HG02870 (cell line): ENCODE measurements at regions not wholly inside any gene's neighbourhood (a gene's known extent, or its start where the extent isn't known, plus 50 kb on each side); places are given as distances from the start of the nearest gene placed in this dataset.

Experiments
- ATAC-seq: cut with Tn5 transposase; IDR thresholded peaks from one replicate; pipeline ENCODE4 v1.9.1; 2021; ENCODE audit warnings: mild to moderate bottlenecking, moderate library complexity; ENCODE audit not compliant: unreplicated experiment

DNA sequence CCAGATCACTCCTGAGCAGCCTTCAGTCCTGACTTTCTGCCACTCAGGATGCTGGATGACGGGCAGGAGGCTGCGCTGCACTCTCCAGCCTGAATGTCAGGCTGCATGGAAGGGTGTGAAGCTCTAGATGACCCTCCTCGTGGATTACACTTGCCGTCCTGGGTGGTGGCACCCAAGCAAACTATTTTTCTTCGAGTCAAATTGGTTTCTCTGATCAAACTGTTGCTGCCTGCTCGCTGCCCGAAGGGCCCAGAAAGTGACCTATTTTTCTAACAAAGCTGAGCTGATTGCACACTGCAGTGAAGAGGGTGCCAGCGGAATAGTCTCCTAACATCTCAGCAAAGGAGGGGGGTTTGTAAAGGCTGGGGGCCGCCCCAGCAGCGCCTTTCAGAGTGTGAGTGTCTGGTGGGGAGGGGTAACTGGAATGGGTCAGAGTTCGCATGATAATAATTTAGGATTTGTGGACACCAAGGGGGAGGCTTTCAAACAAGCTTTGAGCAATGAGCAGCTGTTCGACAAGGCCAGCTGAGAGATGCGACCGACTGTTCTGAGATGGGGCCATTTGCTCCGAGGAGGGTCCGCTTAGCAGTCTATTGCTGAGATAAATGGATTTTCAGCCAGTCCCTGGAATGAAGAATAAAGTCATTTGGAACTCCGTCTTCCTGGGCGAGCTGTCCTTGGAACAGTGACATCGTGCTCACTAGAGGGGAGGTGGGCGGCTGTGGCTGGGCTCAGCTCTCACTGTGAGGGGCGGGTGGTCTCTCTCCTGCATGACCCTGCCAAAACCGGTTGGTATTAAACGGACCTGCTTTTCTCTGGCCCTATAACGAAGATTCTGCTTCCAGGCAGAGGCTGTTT lies 537.6 kb downstream of the BRD1 start:
- no peak for ATAC-seq

DNA sequence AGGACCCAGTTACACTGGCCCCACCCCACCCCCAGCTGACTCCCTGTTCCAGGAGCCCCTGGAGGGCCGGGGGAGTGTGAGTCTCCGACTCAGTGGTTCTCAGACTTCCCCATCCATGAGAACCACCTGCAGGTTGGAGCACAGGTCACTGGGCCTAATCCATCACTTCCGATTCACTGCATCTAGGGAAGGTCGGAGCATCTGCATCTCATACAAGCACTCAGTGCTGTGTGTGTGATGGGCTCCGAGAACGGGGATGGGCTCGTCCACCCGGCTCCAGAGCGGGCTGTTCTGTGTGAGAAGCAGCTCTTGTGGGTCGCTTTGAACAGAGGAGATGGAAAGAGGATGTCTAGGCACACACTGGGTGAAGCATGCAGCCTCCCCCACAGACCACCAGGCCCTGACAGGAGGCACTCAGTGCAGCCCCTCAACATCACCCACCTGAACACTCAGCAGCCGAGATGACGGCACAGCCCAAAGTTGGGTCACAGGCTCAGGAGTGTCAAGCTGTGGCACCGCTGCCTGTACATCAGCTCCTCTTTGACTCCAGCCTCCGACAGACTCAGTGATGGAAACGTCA lies 541.4 kb downstream of the BRD1 start:
- no peak for ATAC-seq

DNA sequence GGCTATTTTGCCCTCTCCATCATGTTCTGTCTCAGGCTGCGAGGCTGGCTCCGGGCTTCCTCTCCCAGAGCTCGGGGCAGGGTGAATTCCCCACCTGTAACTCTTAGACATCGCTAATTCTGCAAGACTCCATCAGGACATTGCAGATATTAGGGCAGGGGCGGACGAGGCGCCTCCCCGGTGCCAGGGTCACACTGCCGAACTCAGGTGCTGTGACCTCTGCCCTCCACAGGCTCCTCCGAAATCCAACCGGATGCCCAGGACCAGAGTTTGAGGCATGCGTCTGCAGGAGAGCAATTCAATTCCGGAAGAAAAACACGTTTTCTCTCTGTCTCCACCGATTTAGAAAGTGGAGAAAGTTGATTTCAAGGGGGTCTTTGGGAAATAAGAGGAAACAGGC lies 542.7 kb downstream of the BRD1 start:
- ATAC-seq, result no peak

DNA sequence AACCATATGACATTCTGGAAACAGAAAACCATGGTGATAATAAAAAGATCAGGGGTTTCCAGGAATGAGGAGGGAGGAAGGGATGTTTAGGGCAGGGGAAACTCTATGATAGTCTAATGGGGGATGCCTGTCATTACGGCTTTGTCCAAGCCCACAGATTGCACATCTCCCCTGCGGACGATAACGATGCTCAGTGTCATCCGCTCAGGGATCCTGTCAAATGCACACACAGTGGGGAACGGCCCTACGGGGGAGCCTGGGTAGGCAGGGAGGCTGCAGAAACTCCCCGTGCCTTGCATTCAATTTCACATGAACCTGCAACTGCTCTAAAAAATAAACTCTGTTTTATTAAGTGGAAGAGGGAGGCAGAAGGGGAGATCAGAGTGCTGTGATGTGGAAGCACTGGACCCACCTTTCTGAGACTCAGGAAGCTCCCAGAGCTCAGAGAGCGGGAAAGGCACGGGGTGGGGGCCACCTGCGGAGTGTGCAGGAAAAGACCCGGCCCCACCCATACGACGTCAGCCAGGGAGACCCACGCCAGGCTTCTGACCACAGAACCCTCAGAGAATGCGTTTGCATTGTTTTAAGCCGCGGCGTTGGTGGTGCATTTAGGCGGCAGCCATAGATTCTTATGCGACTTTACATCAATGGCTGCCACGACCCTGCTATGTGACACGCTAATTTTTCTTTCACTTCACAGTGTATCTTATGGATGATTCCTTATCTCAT lies 543.5 kb downstream of the BRD1 start:
- ATAC-seq, result no peak

DNA sequence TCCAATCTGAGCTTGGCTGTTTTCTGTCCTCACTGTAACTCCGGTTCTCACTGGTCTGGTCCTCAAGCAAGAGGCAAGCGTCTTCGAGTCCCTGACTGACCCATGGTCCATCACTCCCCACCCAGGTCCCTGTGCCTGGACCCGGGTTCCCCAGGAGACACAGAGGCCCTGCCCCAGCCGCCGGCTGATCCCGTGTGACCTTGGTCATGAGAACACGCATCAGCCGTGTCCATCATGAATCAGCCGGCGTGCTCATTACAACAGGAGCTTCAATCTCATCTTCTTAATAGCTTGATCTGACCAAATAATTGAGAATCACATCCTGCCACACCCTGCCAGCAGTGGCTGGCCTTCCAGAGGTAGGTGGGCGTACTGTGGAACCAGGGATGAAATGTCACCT lies 545.1 kb downstream of the BRD1 start:
- ATAC-seq, result no peak

DNA sequence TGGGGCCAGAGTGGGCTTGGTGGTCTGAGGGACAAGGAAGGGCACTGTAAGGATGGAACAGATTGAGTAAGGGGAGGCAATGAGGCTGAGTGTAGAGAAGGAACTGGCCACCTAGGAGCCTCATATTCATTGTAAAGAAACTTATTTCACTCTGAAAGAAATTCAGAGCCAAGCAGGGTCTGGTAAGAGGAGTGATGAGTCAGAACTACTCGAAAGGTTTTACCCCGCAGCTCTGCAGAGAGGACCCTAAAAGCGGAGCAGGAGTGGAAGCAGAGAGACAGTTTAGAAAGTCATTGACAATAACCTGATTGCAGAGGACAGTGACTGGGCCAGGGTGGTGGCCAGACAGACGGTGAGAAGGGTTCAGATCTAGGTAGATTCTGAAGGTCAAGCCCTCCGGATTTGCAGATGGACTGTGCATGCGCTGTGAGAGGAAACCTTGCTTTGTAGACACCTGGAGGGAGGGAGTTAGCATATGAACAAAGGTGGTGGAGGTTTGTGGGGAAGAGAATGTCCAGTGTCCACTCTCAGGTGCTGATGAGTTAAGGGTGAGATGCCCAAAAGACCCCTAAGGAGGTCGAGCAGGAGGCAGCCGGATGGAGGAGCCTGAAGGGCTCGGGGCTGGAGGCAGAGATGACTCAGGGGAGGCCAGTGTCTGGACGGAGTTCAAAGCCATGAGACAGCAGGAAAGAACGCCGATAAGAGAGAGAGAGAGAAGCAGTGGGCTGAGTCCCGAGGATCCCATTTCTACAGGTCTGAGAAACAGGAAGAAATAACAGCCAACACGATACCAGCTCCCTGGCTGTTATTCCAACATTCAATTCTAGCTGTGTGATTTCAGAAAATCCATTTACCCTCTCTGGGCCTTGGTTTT lies 546.0 kb downstream of the BRD1 start:
- ATAC-seq, result no peak

DNA sequence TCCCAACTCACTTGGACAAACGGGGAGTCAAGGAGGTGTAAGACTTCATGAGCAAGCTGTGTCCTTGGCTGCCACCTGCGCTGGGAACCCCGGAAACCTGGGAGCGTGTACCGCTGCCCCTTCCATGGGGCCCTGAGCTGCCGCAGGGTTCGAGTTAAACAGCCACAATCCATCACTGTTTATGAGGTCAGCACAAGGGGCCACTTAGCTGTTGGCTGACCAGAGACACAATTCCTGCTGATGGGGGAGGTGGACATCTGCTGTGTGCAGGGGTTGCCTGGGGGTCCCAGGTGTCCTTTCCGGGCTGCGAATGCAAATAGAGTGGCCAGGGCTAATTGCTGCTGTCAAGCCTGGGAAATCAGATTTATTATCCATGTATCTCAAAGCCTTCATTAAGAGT lies 549.3 kb downstream of the BRD1 start:
- ATAC-seq, result no peak

DNA sequence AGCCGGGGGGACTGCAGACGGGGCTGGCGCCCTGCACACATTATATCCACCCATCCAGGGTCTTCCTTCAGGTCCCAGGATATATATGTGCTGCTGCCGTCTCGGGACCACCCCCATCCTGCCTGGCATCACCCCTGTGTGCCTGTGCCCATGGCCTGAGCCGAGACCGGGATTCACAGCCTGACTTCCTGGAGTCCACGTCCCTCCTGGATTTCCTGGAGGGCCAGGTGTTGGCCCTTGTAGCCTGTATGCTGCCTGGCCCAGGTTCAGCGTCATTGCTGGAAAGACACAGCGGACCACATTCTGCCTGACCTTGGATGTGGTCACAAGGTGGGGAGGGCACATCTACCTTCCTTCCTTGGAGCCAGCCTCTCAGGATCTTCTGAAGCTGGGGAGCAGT lies 551.1 kb downstream of the BRD1 start:
- ATAC-seq, result no peak

DNA sequence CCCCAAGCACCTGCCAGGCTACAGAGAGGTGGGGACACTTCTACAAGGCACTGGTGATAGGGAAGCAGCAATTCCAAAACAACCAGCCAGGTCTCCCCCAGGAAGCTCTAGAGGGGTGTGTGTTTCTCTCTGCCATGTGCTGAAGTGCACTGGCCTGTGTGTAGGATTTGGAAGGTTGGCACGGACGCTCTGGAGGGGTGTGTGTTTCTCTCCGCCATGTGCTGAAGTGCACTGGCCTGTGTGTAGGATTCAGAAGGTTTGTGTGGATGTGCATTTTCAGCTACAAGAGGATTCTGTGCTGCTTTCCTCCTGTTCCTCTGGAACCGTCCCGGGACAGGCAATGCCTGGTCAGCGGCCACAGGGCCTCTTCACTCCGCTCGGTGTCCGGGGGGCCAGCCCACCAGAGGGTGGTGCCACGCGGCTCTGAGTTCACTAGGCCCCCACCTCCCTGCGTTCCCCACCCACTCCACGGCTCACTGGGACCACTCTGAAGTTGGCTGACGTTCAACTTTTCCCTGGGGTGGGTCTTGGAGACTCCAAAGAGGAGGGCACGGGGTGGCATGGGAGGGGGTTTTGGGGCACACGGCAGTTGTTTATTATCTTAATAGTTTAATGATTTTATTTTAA lies 552.8 kb downstream of the BRD1 start:
- ATAC-seq, result no peak

DNA sequence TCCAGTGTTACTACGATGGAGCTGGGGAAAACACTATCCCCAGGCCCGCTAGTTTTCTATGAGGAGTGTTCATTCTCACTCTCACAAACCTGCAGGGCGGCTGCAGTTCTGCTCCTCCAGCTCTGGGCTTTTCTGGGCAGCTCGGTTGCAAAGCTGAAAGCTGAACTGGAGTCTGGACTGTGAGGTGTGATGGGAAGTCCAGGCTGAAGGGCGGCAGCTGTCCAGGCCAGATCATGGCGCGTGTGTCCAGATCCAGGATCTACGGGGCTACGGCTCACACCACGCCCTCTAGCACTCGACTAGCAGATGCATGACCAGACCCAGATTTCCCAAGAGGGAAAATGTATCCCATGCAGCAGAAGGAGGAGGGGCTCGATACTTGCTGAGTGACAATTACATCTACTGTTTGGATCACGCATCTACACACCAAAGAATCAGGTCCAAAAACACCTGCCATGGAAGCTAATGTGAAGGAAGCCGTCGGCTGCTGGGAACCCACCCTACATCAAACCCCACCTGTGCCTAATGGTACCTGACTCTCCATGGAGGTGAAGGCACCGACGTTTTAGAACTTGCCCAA lies 555.0 kb downstream of the BRD1 start:
- ATAC-seq, result no peak

DNA sequence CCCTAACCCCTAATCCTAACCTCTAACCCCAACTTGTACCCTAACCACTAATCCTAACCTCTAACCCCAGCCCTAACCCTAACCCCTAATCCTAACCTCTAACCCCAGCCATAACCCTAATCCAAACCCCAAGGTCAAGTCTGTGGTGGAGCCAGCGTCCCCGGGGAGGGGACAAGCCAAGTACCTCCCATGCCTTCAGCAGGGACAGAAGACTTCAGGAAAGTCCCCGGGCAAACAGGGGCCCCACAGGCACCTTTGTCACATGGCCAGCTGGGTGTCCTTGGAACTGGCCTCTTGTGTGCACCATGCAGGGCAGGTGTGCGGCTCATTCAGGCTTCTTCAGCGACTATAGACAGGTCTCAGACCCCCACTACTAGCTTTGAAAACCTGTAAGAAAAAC lies 555.8 kb downstream of the BRD1 start:
- no peak for ATAC-seq

DNA sequence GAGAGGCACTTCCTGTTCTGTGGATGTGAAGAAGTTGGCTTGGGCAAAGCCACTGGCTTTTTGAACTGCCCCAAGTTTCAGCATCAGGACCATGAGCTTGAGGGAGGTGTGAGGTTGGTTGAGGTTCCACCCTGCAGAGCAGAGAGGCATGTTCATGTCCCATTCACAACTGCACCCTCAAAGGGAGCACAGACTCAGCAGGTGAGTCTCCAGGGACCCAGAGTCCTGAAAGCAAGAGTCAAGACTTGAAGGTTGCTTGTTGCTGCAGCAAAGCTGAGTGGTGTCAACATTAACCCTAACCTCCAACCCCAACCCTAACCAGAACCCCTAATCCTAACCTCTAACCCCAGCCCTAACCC lies 556.3 kb downstream of the BRD1 start:
- ATAC-seq, result no peak

DNA sequence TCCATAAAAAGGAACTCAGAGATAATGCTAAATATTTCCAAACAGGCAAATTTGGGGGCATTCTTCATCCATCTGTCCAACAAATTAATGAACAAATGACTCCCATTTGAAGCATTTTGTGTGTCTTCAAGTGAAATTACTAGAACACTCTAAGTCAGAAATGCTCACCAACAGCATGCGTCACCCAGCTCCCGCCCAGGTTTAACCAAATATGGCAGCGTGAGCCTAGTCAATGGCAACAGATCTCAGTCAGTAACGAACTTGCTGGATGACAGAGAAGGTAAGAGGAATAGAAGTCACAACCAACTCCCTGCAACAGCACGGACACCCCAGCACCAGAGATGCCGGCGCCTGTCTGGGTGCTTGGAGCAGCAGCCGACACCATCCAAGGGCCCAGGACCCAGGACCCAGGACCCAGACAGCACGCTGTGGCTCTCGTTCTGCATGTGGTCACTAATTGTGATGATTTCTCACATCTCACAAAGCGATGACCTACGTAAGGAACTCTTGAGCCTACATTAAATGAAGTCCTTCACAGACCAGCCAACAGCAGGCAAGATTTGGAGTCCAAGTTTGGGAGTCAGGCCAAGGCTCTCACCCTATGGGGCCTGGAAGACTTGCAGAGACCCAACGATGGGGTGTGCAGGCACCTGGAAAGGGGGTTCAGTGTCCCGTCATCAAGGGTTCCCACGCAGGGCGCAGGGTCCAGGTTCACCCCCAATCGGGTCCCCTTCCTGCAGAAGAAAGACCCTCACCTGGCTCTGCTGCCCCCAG lies 556.9 kb downstream of the BRD1 start:
- ATAC-seq, result no peak

DNA sequence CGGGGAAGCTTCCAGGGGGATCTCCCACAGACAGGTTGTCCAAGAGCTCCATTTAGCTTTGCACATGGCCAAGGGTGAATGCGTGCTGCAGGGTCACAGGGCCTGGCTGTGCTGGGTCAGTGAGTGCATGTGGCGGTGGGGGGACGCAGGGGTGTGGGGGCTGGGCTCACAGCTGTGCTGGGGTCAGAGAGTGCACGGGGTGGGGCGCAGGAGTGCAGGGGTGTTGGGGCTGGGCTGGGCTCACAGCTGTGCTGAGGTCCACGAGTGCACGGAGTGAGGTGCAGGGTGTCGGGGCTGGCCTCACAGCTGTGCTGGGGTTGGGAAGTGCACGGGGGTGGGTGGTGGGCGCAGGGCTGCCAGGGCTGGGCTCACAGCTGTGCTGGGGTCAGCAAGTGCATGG lies 557.7 kb downstream of the BRD1 start:
- no peak for ATAC-seq

DNA sequence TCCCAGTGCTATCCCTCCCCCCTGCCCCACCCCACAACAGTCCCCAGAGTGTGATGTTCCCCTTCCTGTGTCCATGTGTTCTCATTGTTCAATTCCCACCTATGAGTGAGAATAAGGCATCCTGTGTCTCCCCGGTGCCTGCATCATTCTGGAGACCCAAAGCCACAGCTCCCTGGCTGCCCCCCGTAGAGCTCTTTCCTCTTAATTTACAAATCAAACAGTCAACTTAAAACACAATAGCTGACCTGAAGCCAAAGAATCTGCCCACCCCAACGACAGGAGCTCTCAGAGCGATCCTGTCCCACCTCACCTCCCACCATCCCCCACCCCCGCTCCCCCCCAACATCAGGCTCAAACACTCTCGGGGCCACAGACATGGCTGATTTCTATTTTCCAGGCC lies 558.3 kb downstream of the BRD1 start:
- no peak for ATAC-seq

DNA sequence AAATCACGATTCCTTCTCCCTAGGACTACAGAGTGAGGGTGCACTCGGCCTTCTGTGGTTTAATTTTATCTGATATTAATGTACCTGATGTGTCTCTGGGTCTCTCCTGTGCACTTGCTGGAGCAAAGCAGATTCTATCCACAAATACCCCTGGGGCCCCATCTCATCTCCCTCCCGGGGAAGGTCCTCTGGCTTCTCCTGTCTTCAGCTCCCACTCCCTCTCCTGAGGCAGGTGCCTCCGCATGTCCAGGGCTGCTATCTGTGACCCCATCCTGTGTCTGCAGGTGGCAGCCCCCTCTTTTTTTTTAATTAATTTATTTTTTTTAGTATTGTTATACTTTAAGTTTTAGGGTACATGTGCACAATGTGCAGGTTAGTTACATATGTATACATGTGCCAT lies 558.7 kb downstream of the BRD1 start:
- ATAC-seq, result no peak

DNA sequence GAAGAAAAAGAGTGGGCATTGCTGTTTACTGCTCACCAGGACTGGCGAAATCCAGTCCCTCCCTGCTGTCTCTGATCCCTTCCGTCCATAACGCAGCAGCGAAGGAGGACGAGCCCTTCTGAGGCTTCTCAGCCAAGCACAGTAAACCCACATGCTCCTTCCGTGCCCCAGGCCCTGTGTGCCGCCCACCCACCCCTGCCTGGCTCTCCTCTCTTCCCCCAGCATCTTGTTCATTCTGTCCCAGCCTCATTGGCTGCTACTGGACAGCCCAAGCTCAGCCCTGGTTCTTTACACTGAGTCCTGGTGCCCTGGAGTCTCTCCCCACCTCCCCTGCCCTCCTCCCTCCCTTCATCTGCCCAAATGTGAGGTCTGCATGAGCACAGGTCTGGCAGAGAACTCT lies 559.7 kb downstream of the BRD1 start:
- no peak for ATAC-seq

DNA sequence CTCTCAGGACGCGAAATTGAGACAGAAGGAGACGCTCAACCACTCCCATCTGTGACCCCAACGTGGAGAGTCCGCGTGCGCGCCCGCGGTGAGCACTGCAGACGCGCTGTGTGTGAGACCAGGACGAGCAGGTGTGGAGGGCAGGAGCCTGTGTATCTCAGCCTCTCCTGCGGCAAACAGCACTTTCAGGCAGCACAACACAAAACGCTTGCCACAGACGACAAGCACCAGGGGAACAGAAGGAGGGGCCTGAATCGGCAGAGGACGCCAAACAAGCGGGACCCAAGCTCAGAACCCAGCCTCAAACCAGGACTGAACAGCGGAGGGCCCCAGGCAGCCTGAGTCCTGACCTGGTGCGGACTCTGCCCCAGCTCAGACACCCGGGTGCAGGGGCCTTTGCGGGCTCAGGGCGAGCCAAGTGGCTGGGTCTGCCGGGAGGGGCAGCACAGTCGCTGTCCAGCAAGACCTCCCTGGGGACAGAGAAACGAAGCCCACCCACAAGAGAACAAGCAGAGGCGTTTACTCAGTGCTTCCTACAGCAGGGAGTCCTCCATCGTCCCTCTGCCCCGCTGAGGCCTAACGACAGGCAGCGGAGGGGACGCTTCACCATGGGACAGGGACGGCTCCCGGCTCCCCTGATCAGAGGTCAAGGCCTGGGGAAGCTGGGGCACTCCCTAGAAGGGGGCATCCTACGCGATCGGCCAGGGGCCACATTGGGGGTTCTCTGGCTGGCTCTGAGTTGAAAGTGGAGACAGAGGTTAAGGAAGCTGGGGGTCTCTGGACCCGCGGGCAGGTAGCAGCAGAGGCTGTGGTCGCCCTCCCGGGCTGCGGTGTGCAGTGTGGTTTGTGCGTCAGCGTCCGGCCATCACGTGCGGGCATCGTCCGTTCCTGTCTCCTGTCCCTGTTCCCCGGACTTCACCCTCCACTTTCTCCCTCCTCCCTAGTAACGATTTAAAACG lies 560.8 kb downstream of the BRD1 start:
- ATAC-seq, result no peak

DNA sequence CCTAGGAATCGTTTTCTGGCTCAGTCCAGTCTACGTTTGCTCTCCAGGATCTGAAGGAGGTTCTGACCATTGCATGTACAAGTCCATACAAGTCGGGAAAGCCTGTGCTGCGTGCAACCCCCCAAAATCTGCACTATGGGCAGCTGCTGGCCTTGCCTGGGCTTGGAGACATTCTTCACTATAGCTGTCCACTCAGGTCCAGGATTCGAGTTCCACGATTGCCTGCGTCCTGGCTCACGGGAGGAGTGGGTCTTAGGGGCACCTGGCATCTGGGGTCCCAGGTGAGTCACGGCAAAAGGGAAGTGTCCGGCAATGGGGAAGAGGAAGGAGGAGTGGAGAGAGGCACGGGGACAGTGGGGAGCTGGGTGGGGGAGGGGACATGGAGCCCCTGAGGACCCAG lies 563.0 kb downstream of the BRD1 start:
- no peak for ATAC-seq
